HT-29 (cell line): ENCODE measurements at regions not wholly inside any gene's neighbourhood (a gene's known extent, or its start where the extent isn't known, plus 50 kb on each side); places are given as distances from the start of the nearest gene placed in this dataset.
"Not testable (repeated sequence)": the region's sequence is repeated elsewhere in the genome, so short reads cannot be mapped to it uniquely, and the experiment has no call there.

Source experiments
- DNase-seq: peaks from one replicate; pipeline ENCODE4 v3.0.0-alpha.2; 2015; ENCODE audit warnings: low spot score

DNA sequence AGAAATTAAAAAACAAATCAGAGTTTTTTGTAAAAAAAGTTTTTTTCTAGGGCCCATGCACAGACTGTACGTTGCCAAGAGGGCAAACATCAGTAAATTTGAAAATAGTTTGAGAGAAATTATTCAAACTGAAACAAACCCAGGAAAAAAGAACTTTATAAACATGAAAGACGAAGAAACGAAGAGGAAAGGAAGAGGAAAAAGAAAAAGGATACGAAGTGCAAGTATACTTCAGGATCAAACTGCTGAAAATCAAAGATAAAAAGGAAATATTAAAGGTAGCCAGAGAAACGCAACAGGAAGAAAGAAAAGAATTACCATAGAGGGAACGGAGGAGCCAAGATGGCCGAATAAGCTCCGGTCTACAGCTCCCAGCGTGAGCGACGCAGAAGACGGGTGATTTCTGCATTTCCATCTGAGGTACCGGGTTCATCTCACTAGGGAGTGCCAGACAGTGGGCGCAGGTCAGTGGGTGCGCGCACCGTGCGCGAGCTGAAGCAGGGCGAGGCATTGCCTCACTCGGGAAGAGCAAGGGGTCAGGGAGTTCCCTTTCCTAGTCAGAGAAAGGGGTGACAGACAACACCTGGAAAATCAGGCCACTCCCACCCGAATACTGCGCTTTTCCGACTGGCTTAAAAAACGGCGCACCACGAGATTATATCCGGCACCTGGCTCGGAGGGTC lies 94.4 kb upstream of the GAS1 start:
- DNase-seq: not testable (repeated sequence)

- DNase-seq: not testable (repeated sequence)
Observed at GRCh38 chr9:87049929-87050608, 102.8 kb upstream of the GAS1 start.

GRCh38 chr9:87054999-87055686 lies 107.8 kb upstream of the GAS1 start:
- no peak for DNase-seq

DNA sequence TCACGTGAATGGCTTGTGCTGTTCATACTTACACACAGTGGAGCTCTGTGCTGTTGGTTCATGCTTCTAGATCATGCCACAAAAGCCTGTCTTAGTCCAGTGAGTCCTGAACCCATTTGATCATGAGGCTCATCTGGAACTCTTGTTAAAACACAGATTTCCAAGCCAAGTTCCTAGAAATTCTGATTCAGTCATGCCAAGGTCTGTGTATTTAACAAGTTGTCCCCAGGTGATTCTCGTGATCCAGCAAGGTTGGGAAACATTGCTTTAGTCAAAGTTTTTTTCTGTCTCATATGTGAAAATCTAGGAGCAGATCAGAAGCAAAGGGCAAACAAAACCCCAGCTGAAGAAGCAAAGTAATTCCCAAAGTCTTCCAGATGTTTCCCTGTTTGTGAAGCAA lies 112.5 kb upstream of the GAS1 start:
- no peak for DNase-seq

- DNase-seq: no peak
Observed at GRCh38 chr9:87062746-87063145, 115.4 kb upstream of the GAS1 start.

GRCh38 chr9:87063246-87063645 lies 115.9 kb upstream of the GAS1 start:
- DNase-seq: no peak

DNA sequence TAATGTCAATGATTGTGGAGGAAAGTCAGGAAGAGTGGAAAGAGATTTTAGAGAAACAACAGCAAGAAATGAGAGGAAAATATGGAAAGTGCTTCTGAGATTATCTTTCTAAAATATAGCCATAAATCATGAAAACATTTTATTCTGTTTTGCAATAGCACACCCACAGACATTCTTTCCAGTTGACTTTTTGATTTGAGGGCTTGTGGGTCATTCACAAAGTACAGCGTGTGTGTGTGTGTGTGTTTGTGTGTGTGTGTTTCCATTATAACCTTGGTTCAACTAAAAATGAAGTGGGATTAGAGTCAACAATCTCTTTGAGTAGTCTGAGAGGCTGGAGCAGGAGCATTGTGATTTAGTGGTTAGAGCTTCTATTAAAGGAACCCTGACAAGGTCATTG lies 116.6 kb upstream of the GAS1 start:
- no peak for DNase-seq

- no peak for DNase-seq
Observed at GRCh38 chr9:87064311-87064710, 117.0 kb upstream of the GAS1 start.

- DNase-seq: no peak
Observed at GRCh38 chr9:87065981-87066380, 118.7 kb upstream of the GAS1 start.

GRCh38 chr9:87067426-87067825 lies 120.1 kb upstream of the GAS1 start:
- no peak for DNase-seq

DNA sequence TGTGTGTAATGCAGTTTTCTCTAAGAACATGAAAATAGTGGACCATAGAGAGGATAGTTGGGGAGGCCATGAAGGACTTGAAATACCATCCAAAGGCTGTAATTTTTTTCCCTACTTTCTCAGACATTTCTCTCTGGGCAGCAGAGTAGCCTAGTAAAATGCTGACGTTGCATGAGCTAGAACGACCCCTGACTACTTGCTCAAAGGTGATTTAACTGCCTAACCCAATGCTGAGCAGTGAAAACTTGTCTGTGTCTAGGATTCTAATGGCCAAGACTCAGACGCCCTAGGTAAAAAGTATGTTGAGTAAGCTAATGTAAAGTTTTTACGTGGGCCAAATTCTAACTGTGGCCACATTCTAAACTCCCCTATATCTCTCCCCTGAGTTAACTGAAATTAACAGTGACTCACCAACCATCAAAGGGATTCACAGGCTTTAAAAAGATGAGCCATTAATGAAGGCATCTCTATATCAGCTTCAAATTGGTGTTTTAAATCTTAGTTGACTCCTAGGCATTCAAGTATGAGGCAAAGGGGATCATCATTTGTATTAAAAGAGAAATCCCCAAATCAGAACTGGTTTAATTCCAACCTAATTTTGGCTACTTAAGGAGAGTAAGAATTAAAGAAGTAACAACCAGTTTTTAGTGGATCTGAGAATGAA lies 121.0 kb upstream of the GAS1 start:
- DNase-seq: no peak

DNA sequence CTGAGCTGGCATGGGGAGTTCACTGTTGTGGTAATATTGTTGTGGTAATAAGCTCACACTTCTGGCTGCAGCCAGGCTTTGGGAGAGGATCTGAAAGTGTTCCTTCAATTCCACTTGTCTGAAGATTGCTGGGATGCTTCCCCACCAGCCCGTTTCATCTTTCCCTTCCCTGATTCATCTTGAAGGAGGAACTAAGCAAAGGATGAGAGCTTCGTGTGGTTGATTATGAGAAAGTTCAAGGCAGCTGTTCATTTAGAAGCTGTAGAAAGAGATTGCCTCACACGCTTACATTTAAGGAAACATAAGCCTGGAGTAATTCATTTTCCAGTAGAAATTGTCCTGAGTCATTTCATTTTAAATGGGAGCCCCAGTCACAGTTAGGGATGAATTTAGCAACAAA lies 122.4 kb upstream of the GAS1 start:
- DNase-seq: no peak

DNA sequence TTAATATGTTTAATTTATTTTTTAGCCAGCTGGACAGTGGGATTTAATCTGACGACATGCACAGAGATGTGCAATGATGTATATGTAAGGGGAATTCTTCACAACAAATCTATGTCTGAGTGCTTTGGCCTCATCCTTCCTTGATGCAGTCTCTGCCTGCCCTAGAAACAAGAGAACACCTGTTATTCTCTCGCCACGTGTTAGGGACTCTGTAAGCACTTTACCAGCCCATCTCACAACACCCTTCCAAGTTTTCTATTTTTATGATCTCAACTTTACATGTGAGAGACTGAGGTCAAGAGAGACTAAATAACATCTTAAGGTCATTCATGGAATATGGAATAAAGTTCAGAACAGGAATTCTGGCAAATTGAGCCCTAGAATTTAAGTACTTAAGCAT lies 123.0 kb upstream of the GAS1 start:
- no peak for DNase-seq

DNA sequence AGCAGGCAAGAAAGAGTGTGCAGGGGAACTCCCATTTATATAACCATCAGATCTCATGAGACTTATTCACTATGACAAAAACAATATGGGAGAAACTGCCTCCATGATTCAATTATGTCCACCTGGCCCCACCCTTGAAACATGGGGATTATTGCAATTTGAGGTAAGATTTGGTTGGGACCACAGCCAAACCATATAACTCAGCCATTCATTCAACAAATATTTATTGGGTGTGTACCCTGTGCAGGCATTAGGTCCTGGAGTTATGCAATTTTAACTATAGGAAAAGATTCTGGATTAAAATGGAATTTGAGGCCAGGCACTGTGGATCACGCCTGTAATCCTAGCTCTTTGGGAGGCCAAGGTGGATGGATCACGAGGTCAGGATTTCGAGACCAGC lies 124.2 kb upstream of the GAS1 start:
- DNase-seq: no peak

GRCh38 chr9:87073692-87074091 lies 126.4 kb upstream of the GAS1 start:
- no peak for DNase-seq

GRCh38 chr9:87075537-87075936 lies 128.2 kb upstream of the GAS1 start:
- DNase-seq: no peak

DNA sequence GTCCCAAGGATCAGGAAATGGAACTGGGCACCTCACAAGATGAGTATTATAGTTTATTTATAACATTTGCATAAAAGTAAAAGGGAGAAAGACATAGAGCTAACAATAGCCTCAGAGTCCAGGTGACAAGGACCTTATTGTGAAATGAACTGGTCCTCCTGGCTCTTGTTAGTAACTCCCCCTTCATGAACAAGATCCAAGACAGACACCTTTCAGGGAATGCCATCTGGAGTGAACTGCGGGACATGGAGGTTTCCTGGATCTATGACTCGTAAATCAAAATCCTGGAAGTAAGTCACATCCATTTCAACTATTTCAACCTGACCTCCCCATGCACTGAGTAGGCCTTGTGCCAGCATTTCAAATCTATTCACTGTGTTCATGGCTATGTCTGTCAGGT lies 129.5 kb upstream of the GAS1 start:
- no peak for DNase-seq

- no peak for DNase-seq
Observed at GRCh38 chr9:87077986-87078385, 130.7 kb upstream of the GAS1 start.

DNA sequence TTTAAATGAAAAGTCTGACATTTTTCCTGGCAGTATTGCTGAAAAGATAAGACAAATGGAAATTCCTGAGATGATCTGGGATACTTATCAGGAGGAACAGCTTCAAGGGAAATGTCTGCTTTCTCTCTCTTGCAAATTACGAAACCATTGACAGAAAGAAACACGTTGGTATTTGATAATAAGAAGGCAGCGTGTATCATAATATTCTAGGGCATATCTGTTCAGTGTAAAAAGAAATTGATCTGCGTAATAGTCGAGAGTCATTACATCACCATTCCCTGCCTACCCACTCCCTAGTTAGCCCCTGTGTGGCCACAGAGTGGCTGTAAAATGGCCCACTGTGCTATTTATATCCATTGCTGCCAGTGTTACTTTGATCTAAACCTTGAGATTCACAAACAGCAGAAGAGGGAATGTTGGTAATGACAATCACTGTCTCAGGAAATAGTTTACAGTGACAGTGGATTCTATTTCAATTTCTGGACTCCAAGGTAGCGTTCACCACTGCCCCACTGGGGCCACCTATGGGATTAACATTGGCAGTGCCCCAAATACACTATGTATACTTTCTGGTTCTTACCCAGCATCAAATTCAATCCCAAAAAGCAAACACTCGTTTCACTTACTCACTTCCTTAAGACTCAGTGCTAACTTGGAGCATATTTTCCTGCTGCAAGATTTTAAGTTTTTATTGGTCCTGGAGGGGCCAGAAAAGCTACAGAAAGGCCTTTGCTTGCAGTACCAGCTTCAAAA lies 133.4 kb upstream of the GAS1 start:
- DNase-seq: peak; percentile 18

GRCh38 chr9:87081503-87081902 lies 134.2 kb upstream of the GAS1 start:
- no peak for DNase-seq

- no peak for DNase-seq
Observed at GRCh38 chr9:87083986-87084385, 136.7 kb upstream of the GAS1 start.

DNA sequence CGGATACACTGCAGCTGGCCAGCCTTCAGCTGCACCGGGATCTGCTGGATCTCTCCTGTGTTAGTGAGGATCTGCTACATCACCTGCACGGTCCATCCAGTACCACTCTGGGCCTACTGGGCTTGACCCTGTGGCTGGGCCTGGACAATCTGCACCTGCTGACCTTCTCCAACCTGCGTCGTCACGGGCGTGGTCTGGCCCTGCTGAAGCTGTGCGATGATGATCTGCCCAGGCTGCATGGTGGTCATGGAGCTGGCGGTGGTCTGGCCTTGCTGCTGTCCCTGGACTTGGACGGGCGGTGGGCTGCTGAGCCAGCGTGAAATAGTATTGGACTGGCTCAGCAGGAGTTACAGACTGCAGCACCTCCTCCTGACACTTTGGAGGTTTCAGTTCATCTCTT lies 137.1 kb upstream of the GAS1 start:
- DNase-seq: no peak
